ENCODE measurements at regions not wholly inside any gene's neighbourhood (a gene's known extent, or its start where the extent isn't known, plus 50 kb on each side); places are given as distances from the start of the nearest gene placed in this dataset.

DNA sequence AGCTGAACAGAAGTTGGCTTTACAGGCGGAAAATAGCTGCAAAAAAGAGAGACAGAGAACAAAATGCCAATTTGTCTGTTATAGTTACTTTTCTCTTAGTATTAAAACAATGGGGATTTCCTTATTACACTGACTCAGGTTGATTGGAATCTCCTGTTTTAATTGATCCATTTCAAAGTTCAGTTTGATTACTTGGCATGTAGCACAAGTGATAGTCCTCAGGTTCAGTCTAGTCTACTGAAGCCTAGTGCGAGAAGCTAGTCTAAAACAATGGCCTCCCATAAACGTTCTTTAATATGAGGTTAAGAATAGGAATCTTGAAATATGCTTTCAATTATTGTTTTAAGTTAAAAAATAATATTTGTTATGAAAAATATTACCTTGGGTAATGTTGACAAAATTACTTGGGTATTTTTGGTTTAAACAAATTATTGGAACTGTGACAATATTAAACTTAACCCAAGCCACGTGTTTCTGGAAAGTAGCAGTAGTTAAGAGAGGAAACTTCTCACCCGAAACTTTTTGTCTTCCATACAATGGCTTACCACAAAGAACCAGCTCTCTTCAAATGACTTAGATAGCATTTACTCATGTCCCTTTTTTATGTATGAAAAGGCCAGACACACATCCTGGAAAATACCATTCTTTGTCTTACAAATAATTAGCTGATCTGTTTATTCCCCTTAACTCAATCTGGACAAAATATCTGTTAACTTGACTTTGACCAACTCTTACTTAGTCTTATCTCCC is 1326.2 kb upstream of the TMEFF2 start:
- no TSS peak for BruUV-seq (replicated peaks)
- TF ChIP-seq EZH2 (IDR thresholded peaks at IDR 0.05; ENCODE audit: low read length, unreplicated experiment): no peak
- TF ChIP-seq CTCF (conservative IDR thresholded peaks at IDR 0.05; ENCODE audit: low read depth, low read length): no peak
- no peak for TF ChIP-seq EZH2phosphoT487 (IDR thresholded peaks at IDR 0.05; ENCODE audit: borderline replicate concordance, low read length)
- Histone ChIP-seq H3K4me2 (ENCODE audit: low read length) (no peak overlapping the region), H3K9me3 (ENCODE audit: low read length) (no peaks in the 10 kb centered on the region), H3F3A (ENCODE audit: low read length, unreplicated experiment) (peaks cover 6% of the 10 kb centered on the region), H4K20me1 (ENCODE audit: low read length) (no peaks in the 10 kb centered on the region), H3K9ac (ENCODE audit: low read length) (no peak overlapping the region), H3K27me3 (ENCODE audit: low read length) (no peaks in the 10 kb centered on the region), H3K36me3 (ENCODE audit: low read depth, low read length) (0 out of 2 replicates have a peak, but pooled peaks cover 5% of the 10 kb centered on the region), H3K27ac (ENCODE audit: low read length) (no peak overlapping the region), H3K4me1 (ENCODE audit: insufficient read depth, low read length) (peaks cover 26% of the 10 kb centered on the region), H3K9me2 (replicated peaks; ENCODE audit: low read length) (no peaks in the 10 kb centered on the region), H3K79me2 (ENCODE audit: low read length) (no peaks in the 10 kb centered on the region), H2AFZ (ENCODE audit: low read length) (no peak overlapping the region), H3K4me3 (ENCODE audit: low read length) (no peak overlapping the region)
- DNase-seq: no peak
- no peak for ATAC-seq
- ChIA-PET CTCF (no interaction called here), POLR2A (ENCODE audit: unreplicated experiment) (no interaction called here)
- intact Hi-C loops (cut with micrococcal nuclease): no loop called here

DNA sequence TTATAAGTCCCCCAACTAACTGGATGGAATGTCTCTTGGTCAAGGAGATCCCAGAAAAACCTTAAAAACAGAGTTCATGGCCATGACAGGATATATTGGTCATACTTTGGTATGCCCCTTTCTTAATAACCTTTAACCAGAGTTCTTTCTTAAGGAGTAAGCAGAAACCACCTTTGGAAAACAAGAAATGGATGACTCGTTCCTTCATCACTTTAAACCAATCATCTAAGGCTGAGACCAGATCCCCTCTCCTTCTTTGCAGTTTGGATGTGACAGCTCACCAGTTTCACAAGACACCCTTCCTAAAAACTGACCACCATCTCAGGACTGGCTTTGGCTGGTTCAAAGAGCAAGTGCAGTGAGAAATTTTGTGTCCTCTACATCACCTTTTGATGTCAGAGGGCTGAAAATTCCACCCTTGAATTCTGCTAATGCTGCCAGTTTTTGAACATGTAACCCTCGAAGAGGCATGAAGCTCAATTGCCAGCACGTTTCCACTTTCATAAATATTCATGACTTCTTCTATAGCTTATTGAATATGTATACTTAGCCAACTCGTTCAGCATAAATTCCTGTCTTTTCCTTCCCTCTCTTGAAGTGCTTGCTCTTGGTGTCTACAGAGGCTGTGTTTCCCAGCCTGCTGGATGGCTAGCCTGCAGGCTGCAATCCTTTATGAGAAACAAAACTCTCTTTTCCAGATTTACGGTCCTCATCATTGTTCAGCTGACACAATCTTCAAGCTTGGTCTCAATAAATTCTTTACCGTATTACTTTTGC is 1323.5 kb upstream of the TMEFF2 start:
- H4K20me1 ChIP-seq (ENCODE audit: low read length): no peaks in the 10 kb centered on the region
- CTCF ChIA-PET: no interaction called here
- H3K27ac ChIP-seq (ENCODE audit: low read length): peak overlapping the region; percentile 87
- 0 out of 2 replicates have a peak overlapping the region, but pooled peaks have one; percentile 11 for H3K9ac ChIP-seq (ENCODE audit: low read length)
- ATAC-seq (peak; percentile 94), DNase-seq (peak; percentile 90)
- intact Hi-C loops (cut with micrococcal nuclease): no loop called here
- BruUV-seq (replicated peaks): TSS peak; percentile 98
- H3K4me2 ChIP-seq (ENCODE audit: low read length): peak overlapping the region; percentile 48
- peaks cover 19% of the 10 kb centered on the region for H3K4me1 ChIP-seq (ENCODE audit: insufficient read depth, low read length)
- H3K36me3 ChIP-seq (ENCODE audit: low read depth, low read length): 0 out of 2 replicates have a peak, but pooled peaks cover 5% of the 10 kb centered on the region
- no peaks in the 10 kb centered on the region for H3K27me3 ChIP-seq (ENCODE audit: low read length)
- peak overlapping the region; percentile 56 for H2AFZ ChIP-seq (ENCODE audit: low read length)
- no peaks in the 10 kb centered on the region for H3K79me2 ChIP-seq (ENCODE audit: low read length)
- H3K4me3 ChIP-seq (ENCODE audit: low read length): peak overlapping the region; percentile 34; the same call in 1 of the 2 replicates
- TF ChIP-seq EZH2 (IDR thresholded peaks at IDR 0.05; ENCODE audit: low read length, unreplicated experiment) (no peak), EZH2phosphoT487 (IDR thresholded peaks at IDR 0.05; ENCODE audit: borderline replicate concordance, low read length) (no peak), CTCF (conservative IDR thresholded peaks at IDR 0.05; ENCODE audit: low read depth, low read length) (no peak)
- POLR2A ChIA-PET (ENCODE audit: unreplicated experiment): interaction anchor here (0.6 kb wide), 1 partner anchor 768 kb away, joined by 3 read pairs; no protein-coding TSS in a partner anchor
- peaks cover 6% of the 10 kb centered on the region for H3F3A ChIP-seq (ENCODE audit: low read length, unreplicated experiment)
- no peaks in the 10 kb centered on the region for H3K9me2 ChIP-seq (replicated peaks; ENCODE audit: low read length)
- no peaks in the 10 kb centered on the region for H3K9me3 ChIP-seq (ENCODE audit: low read length)
